Ishikawa (cell line): ENCODE measurements at regions not wholly inside any gene's neighbourhood (a gene's known extent, or its start where the extent isn't known, plus 50 kb on each side); places are given as distances from the start of the nearest gene placed in this dataset.

Experiments used
- CREB1 ChIP-seq: IDR thresholded peaks from 2 replicates; pipeline ENCODE4 v1.6.1; 2012; ENCODE audit warnings: low read depth
- EP300 ChIP-seq: IDR thresholded peaks from 2 replicates; pipeline ENCODE4 v1.6.1; 2012; ENCODE audit warnings: borderline replicate concordance
- FOXM1 ChIP-seq: IDR thresholded peaks from 2 replicates; pipeline ENCODE4 v1.6.1; 2012; ENCODE audit warnings: low read depth, borderline replicate concordance
- NFIC ChIP-seq: IDR thresholded peaks from 2 replicates; pipeline ENCODE4 v1.6.1; 2012
- RAD21 ChIP-seq: IDR thresholded peaks from 2 replicates; pipeline ENCODE4 v1.6.1; 2012; ENCODE audit warnings: low read depth
- TAF1 ChIP-seq: IDR thresholded peaks from 2 replicates; pipeline ENCODE4 v1.6.1; 2012; ENCODE audit warnings: low read depth, mild to moderate bottlenecking
- YY1 ChIP-seq: IDR thresholded peaks from 2 replicates; pipeline ENCODE4 v1.6.1; 2012; ENCODE audit warnings: low read depth
- ZBTB7A ChIP-seq: IDR thresholded peaks from 2 replicates; pipeline ENCODE4 v1.6.1; 2012; ENCODE audit warnings: low read depth
- TF ChIP-seq, protein P1 (sequence below): IDR thresholded peaks from 2 replicates; pipeline ENCODE4 v1.6.1; 2012; ENCODE audit warnings: low read depth, mild to moderate bottlenecking
- TF ChIP-seq, protein P2 (sequence below): IDR thresholded peaks from 2 replicates; pipeline ENCODE4 v1.6.1; 2012
- TF ChIP-seq, protein P3 (sequence below): IDR thresholded peaks from 2 replicates; pipeline ENCODE4 v1.6.1; 2012

DNA sequence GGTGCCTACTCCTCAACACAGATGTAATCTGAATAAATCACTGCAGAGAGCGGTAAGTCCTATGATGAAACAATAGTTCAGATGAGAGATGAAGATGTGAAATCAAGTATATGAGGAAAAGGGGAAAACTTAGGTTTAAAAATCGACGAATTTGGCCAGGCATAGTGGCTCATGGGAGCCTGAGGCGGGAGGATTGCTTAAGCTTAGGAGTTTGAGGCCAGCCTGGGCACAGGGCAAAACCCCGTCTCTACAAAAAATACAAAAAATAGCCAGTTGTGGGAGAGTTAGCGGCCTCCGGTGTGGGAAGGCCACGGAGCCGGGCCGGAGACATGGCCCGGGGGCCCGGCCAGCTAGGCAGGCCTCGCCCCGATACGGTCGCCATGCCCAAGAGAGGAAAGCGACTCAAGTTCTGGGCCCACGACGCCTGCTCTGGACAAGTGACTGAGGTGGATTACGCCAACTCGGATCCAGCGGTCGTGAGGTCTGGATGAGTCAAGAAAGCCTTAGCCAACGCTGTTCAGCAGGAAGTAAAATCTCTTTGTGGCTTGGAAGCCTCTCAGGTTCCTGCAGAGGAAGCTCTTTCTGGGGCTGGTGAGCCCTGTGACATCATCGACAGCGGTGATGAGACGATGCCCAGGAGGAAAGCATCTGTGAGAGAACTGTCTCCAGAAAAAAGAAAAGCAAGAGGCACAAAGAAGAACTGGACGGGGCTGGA, 62.8 kb upstream of the SUB1 start:
- TF ChIP-seq TAF1 (no peak), YY1 (no peak), NFIC (no peak), CREB1 (no peak), EP300 (no peak), ZBTB7A (no peak), RAD21 (no peak), FOXM1 (no peak)
- TF ChIP-seq, protein P1, sequence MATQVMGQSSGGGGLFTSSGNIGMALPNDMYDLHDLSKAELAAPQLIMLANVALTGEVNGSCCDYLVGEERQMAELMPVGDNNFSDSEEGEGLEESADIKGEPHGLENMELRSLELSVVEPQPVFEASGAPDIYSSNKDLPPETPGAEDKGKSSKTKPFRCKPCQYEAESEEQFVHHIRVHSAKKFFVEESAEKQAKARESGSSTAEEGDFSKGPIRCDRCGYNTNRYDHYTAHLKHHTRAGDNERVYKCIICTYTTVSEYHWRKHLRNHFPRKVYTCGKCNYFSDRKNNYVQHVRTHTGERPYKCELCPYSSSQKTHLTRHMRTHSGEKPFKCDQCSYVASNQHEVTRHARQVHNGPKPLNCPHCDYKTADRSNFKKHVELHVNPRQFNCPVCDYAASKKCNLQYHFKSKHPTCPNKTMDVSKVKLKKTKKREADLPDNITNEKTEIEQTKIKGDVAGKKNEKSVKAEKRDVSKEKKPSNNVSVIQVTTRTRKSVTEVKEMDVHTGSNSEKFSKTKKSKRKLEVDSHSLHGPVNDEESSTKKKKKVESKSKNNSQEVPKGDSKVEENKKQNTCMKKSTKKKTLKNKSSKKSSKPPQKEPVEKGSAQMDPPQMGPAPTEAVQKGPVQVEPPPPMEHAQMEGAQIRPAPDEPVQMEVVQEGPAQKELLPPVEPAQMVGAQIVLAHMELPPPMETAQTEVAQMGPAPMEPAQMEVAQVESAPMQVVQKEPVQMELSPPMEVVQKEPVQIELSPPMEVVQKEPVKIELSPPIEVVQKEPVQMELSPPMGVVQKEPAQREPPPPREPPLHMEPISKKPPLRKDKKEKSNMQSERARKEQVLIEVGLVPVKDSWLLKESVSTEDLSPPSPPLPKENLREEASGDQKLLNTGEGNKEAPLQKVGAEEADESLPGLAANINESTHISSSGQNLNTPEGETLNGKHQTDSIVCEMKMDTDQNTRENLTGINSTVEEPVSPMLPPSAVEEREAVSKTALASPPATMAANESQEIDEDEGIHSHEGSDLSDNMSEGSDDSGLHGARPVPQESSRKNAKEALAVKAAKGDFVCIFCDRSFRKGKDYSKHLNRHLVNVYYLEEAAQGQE: no peak
- TF ChIP-seq, protein P2, sequence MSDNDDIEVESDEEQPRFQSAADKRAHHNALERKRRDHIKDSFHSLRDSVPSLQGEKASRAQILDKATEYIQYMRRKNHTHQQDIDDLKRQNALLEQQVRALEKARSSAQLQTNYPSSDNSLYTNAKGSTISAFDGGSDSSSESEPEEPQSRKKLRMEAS: no peak
- TF ChIP-seq, protein P3, sequence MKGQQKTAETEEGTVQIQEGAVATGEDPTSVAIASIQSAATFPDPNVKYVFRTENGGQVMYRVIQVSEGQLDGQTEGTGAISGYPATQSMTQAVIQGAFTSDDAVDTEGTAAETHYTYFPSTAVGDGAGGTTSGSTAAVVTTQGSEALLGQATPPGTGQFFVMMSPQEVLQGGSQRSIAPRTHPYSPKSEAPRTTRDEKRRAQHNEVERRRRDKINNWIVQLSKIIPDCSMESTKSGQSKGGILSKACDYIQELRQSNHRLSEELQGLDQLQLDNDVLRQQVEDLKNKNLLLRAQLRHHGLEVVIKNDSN: no peak
